ENCODE measurements at regions not wholly inside any gene's neighbourhood (a gene's known extent, or its start where the extent isn't known, plus 50 kb on each side); places are given as distances from the start of the nearest gene placed in this dataset.

- Histone ChIP-seq H3K27me3 (ENCODE audit: insufficient read depth) (no peaks in the 10 kb centered on the region), H3K27ac (ENCODE audit: low read depth) (peak overlapping the region; percentile 22; the same call in 1 of the 2 replicates), H3K4me1 (ENCODE audit: insufficient read depth) (peaks cover 6% of the 10 kb centered on the region; the same call in 1 of the 2 replicates), H3K9me2 (ENCODE audit: insufficient read depth) (no peaks in the 10 kb centered on the region), H3K79me2 (replicated peaks; ENCODE audit: insufficient read depth) (no peaks in the 10 kb centered on the region), H3K36me3 (ENCODE audit: insufficient read depth) (no peaks in the 10 kb centered on the region; the same call in none of the 2 replicates), H2AFZ (no peak overlapping the region), H3F3A (replicated peaks; ENCODE audit: low read depth) (no peaks in the 10 kb centered on the region), H4K20me1 (replicated peaks; ENCODE audit: insufficient read depth) (no peaks in the 10 kb centered on the region), H3K4me2 (peak overlapping the region; percentile 31; the same call in 1 of the 2 replicates), H3K4me3 (no peak overlapping the region)
- H3K4me1 Mint-ChIP-seq = peaks cover 11% of the 10 kb centered on the region
- peaks cover 15% of the 10 kb centered on the region; the same call in 1 of the 3 replicates for H3K9me3 Mint-ChIP-seq
- peak overlapping the region; percentile 92 for H3K27ac Mint-ChIP-seq
- ATAC-seq (peak; percentile 84), DNase-seq (ENCODE audit: low spot score) (peak; percentile 40)
- H3K4me3 Mint-ChIP-seq = no peak overlapping the region; the same call in 2 of the 3 replicates
- H3K27me3 Mint-ChIP-seq (ENCODE audit: insufficient read depth, low read depth, poor library complexity) = peaks cover 2% of the 10 kb centered on the region
- H3K36me3 Mint-ChIP-seq (ENCODE audit: low read depth) = peaks cover 14% of the 10 kb centered on the region; the same call in 2 of the 3 replicates
- TF ChIP-seq ZNF331 (CRISPR knock-in tag; IDR thresholded peaks at IDR 0.05; ENCODE audit: low read depth) (no peak), CTCF (conservative IDR thresholded peaks at IDR 0.05; ENCODE audit: low read depth in 2 of 2) (peak in 1 of 2 experiments; percentile 27; a peak in 2 of 4 replicates), JUNB (IDR thresholded peaks at IDR 0.05; ENCODE audit: unreplicated experiment) (no peak), EZH2 (IDR thresholded peaks at IDR 0.05; ENCODE audit: low read depth, unreplicated experiment) (no peak), ZNF114 (CRISPR knock-in tag; IDR thresholded peaks at IDR 0.05) (no peak), STAT1 (IDR thresholded peaks at IDR 0.05; ENCODE audit: unreplicated experiment) (no peak), CREB1 (CRISPR knock-in tag; IDR thresholded peaks at IDR 0.05; ENCODE audit: low read depth) (no peak), ETS1 (IDR thresholded peaks at IDR 0.05) (no peak), EZH2phosphoT487 (IDR thresholded peaks at IDR 0.05; ENCODE audit: unreplicated experiment) (no peak)
Measured at GRCh38 chr4:103996064-103996463, 276.3 kb upstream of the TACR3 start.

- no peaks in the 10 kb centered on the region for H3K27me3 Mint-ChIP-seq (ENCODE audit: insufficient read depth, low read depth, poor library complexity)
- peaks cover 11% of the 10 kb centered on the region for H3K4me1 Mint-ChIP-seq
- H3K4me3 Mint-ChIP-seq = no peak overlapping the region
- H3K36me3 Mint-ChIP-seq (ENCODE audit: low read depth) = peaks cover 17% of the 10 kb centered on the region; the same call in 2 of the 3 replicates
- Histone ChIP-seq H3F3A (replicated peaks; ENCODE audit: low read depth) (no peaks in the 10 kb centered on the region), H3K36me3 (ENCODE audit: insufficient read depth) (no peaks in the 10 kb centered on the region; the same call in none of the 2 replicates), H3K27ac (ENCODE audit: low read depth) (no peak overlapping the region), H3K27me3 (ENCODE audit: insufficient read depth) (no peaks in the 10 kb centered on the region), H3K9me2 (ENCODE audit: insufficient read depth) (no peaks in the 10 kb centered on the region), H2AFZ (no peak overlapping the region), H3K4me3 (no peak overlapping the region), H3K79me2 (replicated peaks; ENCODE audit: insufficient read depth) (no peaks in the 10 kb centered on the region), H4K20me1 (replicated peaks; ENCODE audit: insufficient read depth) (no peaks in the 10 kb centered on the region), H3K4me1 (ENCODE audit: insufficient read depth) (peaks cover 6% of the 10 kb centered on the region; the same call in 1 of the 2 replicates), H3K4me2 (no peak overlapping the region)
- ATAC-seq (peak; percentile 47), DNase-seq (ENCODE audit: low spot score) (peak; percentile 70)
- H3K27ac Mint-ChIP-seq = no peak overlapping the region
- peaks cover 12% of the 10 kb centered on the region; the same call in 2 of the 3 replicates for H3K9me3 Mint-ChIP-seq
- TF ChIP-seq CTCF (conservative IDR thresholded peaks at IDR 0.05; ENCODE audit: low read depth in 2 of 2) = peak in 1 of 2 experiments; percentile 75
- no peak for TF ChIP-seq REST (IDR thresholded peaks at IDR 0.05; ENCODE audit: unreplicated experiment)
- TF ChIP-seq ETS1 (IDR thresholded peaks at IDR 0.05) = no peak
Measured at GRCh38 chr4:103994059-103994458, 274.3 kb upstream of the TACR3 start.

Data from GM23338 (cell line).